Transverse colon (tissue), 4 donors: ENCODE measurements at regions not wholly inside any gene's neighbourhood (a gene's known extent, or its start where the extent isn't known, plus 50 kb on each side); places are given as distances from the start of the nearest gene placed in this dataset.

Experiments used
- DNase-seq: peaks from one replicate; pipeline ENCODE4 v3.0.0-alpha.2; 2019
- H3K27ac ChIP-seq, 4 donors: fragments of 200-600 bp; sonication (generic); 2 replicates each; pipeline ENCODE4 v1.5.1; 2016 to 2018; ENCODE audit warnings: inconsistent platforms in 4 of 4
- H3K27me3 ChIP-seq: fragments of 200-600 bp; sonication (generic); 2 replicates; pipeline ENCODE4 v1.5.1; 2017; ENCODE audit warnings: inconsistent platforms
- H3K36me3 ChIP-seq, 4 donors: fragments of 200-600 bp; sonication (generic); 2 replicates each; pipeline ENCODE4 v1.5.1; 2017 to 2019; ENCODE audit warnings: inconsistent platforms in 4 of 4
- H3K4me1 ChIP-seq, 4 donors: fragments of 200-600 bp; sonication (generic); 2 replicates each; pipeline ENCODE4 v1.5.1; 2017 to 2020; ENCODE audit warnings: inconsistent platforms in 4 of 4
- H3K4me3 ChIP-seq, 4 donors: fragments of 200-600 bp; sonication (generic); 1 replicate in 1 of 4; 2 replicates in 3 of 4; pipeline versions ENCODE4 v1.5.1 to v1.6.1; 2017 to 2019; ENCODE audit warnings: inconsistent platforms in 4 of 4
- H3K9me3 ChIP-seq, 2 donors: fragments of 200-600 bp; sonication (generic); 2 replicates each; pipeline ENCODE4 v1.5.1; 2017 to 2019; ENCODE audit warnings: inconsistent platforms in 2 of 2
- CTCF ChIP-seq, 5 experiments: fragments of 200-600 bp in 3 of 5; fragments of 450-650 bp in 2 of 5; sonication (generic) in 3 of 5; IDR thresholded peaks; 1 replicate in 2 of 5; 2 replicates in 3 of 5; pipeline ENCODE4 v1.5.1; 2016 to 2017; ENCODE audit warnings: antibody characterized with exemption in 5 of 5, inconsistent platforms in 3 of 5, mild to moderate bottlenecking in 2 of 5, moderate library complexity in 1 of 5
- EP300 ChIP-seq: sonication (generic); formaldehyde crosslinking; IDR thresholded peaks from one replicate; pipeline ENCODE4 v1.6.1; 2017; ENCODE audit warnings: antibody characterized with exemption, low read depth
- POLR2A ChIP-seq: fragments of 450-650 bp; IDR thresholded peaks from one replicate; pipeline ENCODE4 v1.6.1; 2016; ENCODE audit warnings: antibody characterized with exemption, mild to moderate bottlenecking, moderate library complexity
- POLR2AphosphoS5 ChIP-seq, 3 donors: sonication (generic); formaldehyde crosslinking; IDR thresholded peaks; one replicate each; pipeline ENCODE4 v1.6.1; 2016; ENCODE audit warnings: antibody characterized with exemption in 3 of 3
- WGBS, 2 donors: methylation state at CpG; one replicate each; pipeline ENCODE4 v1.1.5; 2018; ENCODE audit warnings: low coverage in 1 of 2; 5-methylcytosine and 5-hydroxymethylcytosine counted together
- in situ Hi-C, 4 donors: fragments of 200-750 bp; cut with MboI; loops; one replicate each; pipeline versions ENCODE4 v1.15.0 to v1.15.1; 2017; ENCODE audit warnings: low sequenced_read_pairs in 3 of 4, low pct_ligation_motif_present in 1 of 4, low pct_unique_long_range_greater_than_20kb in 1 of 4
- intact Hi-C: fragments of 100-400 bp; cut with DNase I; formaldehyde crosslinking; loops from one replicate; pipeline ENCODE4 v1.15.1; 2023; ENCODE audit warnings: low total_unique reads

- WGBS, 2 donors = 83 to 92% methylated on average over 5 of the region's 5 CpGs
Observed at GRCh38 chr20:20977786-20978185, 128.4 kb downstream of the LINC00237 start.

GRCh38 chr20:20972490-20972889 is 133.7 kb downstream of the LINC00237 start:
- H3K4me3 ChIP-seq = no peak overlapping the region
- H3K27ac ChIP-seq = no peak overlapping the region
- H3K36me3 ChIP-seq = no peaks in the 10 kb centered on the region
- H3K9me3 ChIP-seq = no peaks in the 10 kb centered on the region
- 80 to 88% methylated on average over 1 of the region's 1 CpG for WGBS, 2 donors
- intact Hi-C loops (no loop called here), in situ Hi-C loops (no loop called here)
- no peaks in the 10 kb centered on the region for H3K4me1 ChIP-seq
- TF ChIP-seq POLR2A = no peak
- no peak for DNase-seq
- peaks cover 7% of the 10 kb centered on the region for H3K27me3 ChIP-seq

More at GRCh38 chr20:20977786-20978185, 128.4 kb downstream of the LINC00237 start:
- Histone ChIP-seq H3K27me3 (no peaks in the 10 kb centered on the region), H3K36me3 (no peaks in the 10 kb centered on the region), H3K4me1 (no peaks in the 10 kb centered on the region), H3K27ac (no peak overlapping the region), H3K9me3 (no peaks in the 10 kb centered on the region), H3K4me3 (no peak overlapping the region)
- DNase-seq = no peak
- TF ChIP-seq POLR2AphosphoS5 (IDR thresholded peaks at IDR 0.05) (no peak), EP300 (no peak)
- in situ Hi-C loops = no loop called here
- intact Hi-C loops = no loop called here

- Histone ChIP-seq H3K9me3 (no peaks in the 10 kb centered on the region), H3K4me3 (no peak overlapping the region), H3K36me3 (no peaks in the 10 kb centered on the region), H3K4me1 (no peaks in the 10 kb centered on the region), H3K27ac (no peak overlapping the region), H3K27me3 (peaks cover 10% of the 10 kb centered on the region)
- in situ Hi-C loops = no loop called here
- TF ChIP-seq EP300 = no peak
- TF ChIP-seq POLR2AphosphoS5 (IDR thresholded peaks at IDR 0.05) = no peak
- TF ChIP-seq CTCF (IDR thresholded peaks at IDR 0.05) = no peak
- no peak for TF ChIP-seq POLR2A
- intact Hi-C loops = no loop called here
- no peak for DNase-seq
- 76 to 82% methylated on average over 3 to 6 of the region's 6 CpGs for WGBS, 2 donors
Observed at GRCh38 chr20:20971810-20972209, 134.3 kb downstream of the LINC00237 start.

GRCh38 chr20:20970841-20971240 is 135.3 kb downstream of the LINC00237 start:
- Histone ChIP-seq H3K27me3 (peaks cover 10% of the 10 kb centered on the region), H3K27ac (no peak overlapping the region), H3K9me3 (no peaks in the 10 kb centered on the region), H3K4me1 (no peaks in the 10 kb centered on the region), H3K36me3 (no peaks in the 10 kb centered on the region), H3K4me3 (no peak overlapping the region)
- no peak for DNase-seq
- 17 to 48% methylated on average over 1 to 3 of the region's 3 CpGs for WGBS, 2 donors
- in situ Hi-C loops (no loop called here), intact Hi-C loops (no loop called here)
- no peak for TF ChIP-seq EP300
- TF ChIP-seq CTCF (IDR thresholded peaks at IDR 0.05) = no peak
- TF ChIP-seq POLR2AphosphoS5 (IDR thresholded peaks at IDR 0.05) = no peak
- no peak for TF ChIP-seq POLR2A

GRCh38 chr20:20969701-20970280 is 136.4 kb downstream of the LINC00237 start:
- H3K9me3 ChIP-seq = no peaks in the 10 kb centered on the region
- no peak for TF ChIP-seq CTCF (IDR thresholded peaks at IDR 0.05)
- TF ChIP-seq POLR2AphosphoS5 (IDR thresholded peaks at IDR 0.05) = no peak
- TF ChIP-seq POLR2A = no peak
- TF ChIP-seq EP300 = no peak
- intact Hi-C loops (no loop called here), in situ Hi-C loops (no loop called here)
- no peak overlapping the region for H3K27ac ChIP-seq
- no peaks in the 10 kb centered on the region for H3K4me1 ChIP-seq
- H3K4me3 ChIP-seq = no peak overlapping the region
- H3K36me3 ChIP-seq = no peaks in the 10 kb centered on the region
- 68 to 70% methylated on average over 12 to 13 of the region's 13 CpGs for WGBS, 2 donors
- H3K27me3 ChIP-seq = peaks cover 10% of the 10 kb centered on the region
- no peak for DNase-seq
